ENCODE measurements at regions not wholly inside any gene's neighbourhood (a gene's known extent, or its start where the extent isn't known, plus 50 kb on each side); places are given as distances from the start of the nearest gene placed in this dataset.

DNA sequence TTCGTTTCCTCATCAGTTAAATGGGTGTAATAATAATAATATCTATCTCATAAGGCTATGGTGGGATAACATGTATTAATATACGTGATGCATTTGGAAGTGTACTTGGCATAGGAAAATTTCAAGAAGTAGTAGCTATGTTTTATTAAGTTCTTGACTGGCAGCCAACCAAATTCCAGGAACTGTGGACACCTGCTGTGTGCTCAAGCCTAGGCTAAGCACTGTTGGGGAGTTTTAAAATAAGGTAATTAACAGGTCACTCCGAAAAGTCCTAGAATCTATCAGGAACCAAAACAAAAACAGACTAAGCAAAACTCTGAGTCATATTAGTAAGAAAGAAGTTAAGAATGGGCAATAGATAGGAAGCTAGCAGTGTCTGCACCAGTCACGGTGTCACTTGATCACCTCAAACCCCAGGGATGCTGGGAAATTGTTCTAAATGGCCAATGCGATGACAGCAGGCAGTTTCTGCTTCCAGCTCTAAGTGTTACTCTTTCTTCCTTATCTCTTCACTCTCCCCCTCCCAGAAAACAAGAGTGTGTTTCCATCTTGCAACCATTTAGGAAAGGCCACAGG is 92.0 kb upstream of the GDF10 start:
- DNase-seq (ENCODE audit: low read depth, low spot score) (no peak), ATAC-seq (no peak)
- intact Hi-C loops (cut with micrococcal nuclease; ENCODE audit: unreplicated experiment) (no loop called here), in situ Hi-C loops (cut with HindIII; ENCODE audit: low pct_unique_long_range_greater_than_20kb, low sequenced_read_pairs) (no loop called here)
- no peak overlapping the region for H3K27ac ChIP-seq (ENCODE audit: low read length)
- ChIA-PET CTCF (no interaction called here), POLR2A (no interaction called here)
- no peaks in the 10 kb centered on the region; the same call in 1 of the 2 replicates for H3K27me3 ChIP-seq (ENCODE audit: control insufficient read depth, insufficient read depth, low read length)
- H3K4me3 ChIP-seq (ENCODE audit: low read depth in 2 of 2, low read length in 2 of 2) = no peak overlapping the region
- no peaks in the 10 kb centered on the region for H3K4me1 ChIP-seq (ENCODE audit: control insufficient read depth, insufficient read depth, low read length)
- H3K36me3 ChIP-seq (ENCODE audit: control insufficient read depth, insufficient read depth, low read length) = no peaks in the 10 kb centered on the region
- no TSS peak for BruUV-seq (replicated peaks)
- TF ChIP-seq POLR2AphosphoS5 (IDR thresholded peaks at IDR 0.05; ENCODE audit: low read depth, low read length) (no peak), REST (IDR thresholded peaks at IDR 0.05; ENCODE audit: insufficient read depth in 1 of 2, low read depth in 2 of 2, low read length in 1 of 2) (no peak), SIN3A (IDR thresholded peaks at IDR 0.05; ENCODE audit: borderline replicate concordance, insufficient read depth, low read depth, low read length) (no peak), TCF7L2 (IDR thresholded peaks at IDR 0.05; ENCODE audit: low read depth, low read length) (no peak)
- TF ChIP-seq, protein P1, sequence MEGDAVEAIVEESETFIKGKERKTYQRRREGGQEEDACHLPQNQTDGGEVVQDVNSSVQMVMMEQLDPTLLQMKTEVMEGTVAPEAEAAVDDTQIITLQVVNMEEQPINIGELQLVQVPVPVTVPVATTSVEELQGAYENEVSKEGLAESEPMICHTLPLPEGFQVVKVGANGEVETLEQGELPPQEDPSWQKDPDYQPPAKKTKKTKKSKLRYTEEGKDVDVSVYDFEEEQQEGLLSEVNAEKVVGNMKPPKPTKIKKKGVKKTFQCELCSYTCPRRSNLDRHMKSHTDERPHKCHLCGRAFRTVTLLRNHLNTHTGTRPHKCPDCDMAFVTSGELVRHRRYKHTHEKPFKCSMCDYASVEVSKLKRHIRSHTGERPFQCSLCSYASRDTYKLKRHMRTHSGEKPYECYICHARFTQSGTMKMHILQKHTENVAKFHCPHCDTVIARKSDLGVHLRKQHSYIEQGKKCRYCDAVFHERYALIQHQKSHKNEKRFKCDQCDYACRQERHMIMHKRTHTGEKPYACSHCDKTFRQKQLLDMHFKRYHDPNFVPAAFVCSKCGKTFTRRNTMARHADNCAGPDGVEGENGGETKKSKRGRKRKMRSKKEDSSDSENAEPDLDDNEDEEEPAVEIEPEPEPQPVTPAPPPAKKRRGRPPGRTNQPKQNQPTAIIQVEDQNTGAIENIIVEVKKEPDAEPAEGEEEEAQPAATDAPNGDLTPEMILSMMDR (IDR thresholded peaks at IDR 0.05) = no peak
- H3K9me3 ChIP-seq (ENCODE audit: control insufficient read depth, insufficient read depth, low read depth, low read length) = peaks cover 3% of the 10 kb centered on the region; the same call in 1 of the 2 replicates

DNA sequence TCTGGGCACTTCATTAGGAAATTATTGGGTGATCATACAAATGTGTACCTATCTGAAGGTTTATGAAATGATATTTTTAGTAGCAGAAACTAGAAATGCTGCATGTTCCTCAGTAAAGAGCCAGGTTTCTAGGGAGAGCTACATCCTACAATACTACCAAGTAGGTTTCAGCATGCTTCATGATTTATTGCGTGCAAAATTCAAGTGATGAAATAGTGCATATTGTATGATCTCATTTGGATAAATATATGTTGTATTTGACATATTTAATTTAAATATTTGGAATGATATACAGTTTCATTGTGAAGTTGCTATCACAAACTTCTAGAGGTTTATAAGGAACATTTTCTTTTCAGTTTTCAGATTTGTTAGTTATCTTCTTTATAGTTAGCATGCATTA is 90.5 kb upstream of the GDF10 start:
- no peaks in the 10 kb centered on the region for H3K4me1 ChIP-seq (ENCODE audit: control insufficient read depth, insufficient read depth, low read length)
- H3K36me3 ChIP-seq (ENCODE audit: control insufficient read depth, insufficient read depth, low read length) = no peaks in the 10 kb centered on the region
- ChIA-PET CTCF (no interaction called here), POLR2A (no interaction called here)
- no peak for TF ChIP-seq SIN3A (IDR thresholded peaks at IDR 0.05; ENCODE audit: borderline replicate concordance, insufficient read depth, low read depth, low read length)
- TF ChIP-seq TCF7L2 (IDR thresholded peaks at IDR 0.05; ENCODE audit: low read depth, low read length) = no peak
- no peak for TF ChIP-seq POLR2AphosphoS5 (IDR thresholded peaks at IDR 0.05; ENCODE audit: low read depth, low read length)
- TF ChIP-seq REST (IDR thresholded peaks at IDR 0.05; ENCODE audit: insufficient read depth in 1 of 2, low read depth in 2 of 2, low read length in 1 of 2) = no peak
- TF ChIP-seq, protein P1 (IDR thresholded peaks at IDR 0.05) = no peak
- no peak for DNase-seq (ENCODE audit: low read depth, low spot score)
- no peaks in the 10 kb centered on the region; the same call in 1 of the 2 replicates for H3K27me3 ChIP-seq (ENCODE audit: control insufficient read depth, insufficient read depth, low read length)
- intact Hi-C loops (cut with micrococcal nuclease; ENCODE audit: unreplicated experiment) (no loop called here), in situ Hi-C loops (cut with HindIII; ENCODE audit: low pct_unique_long_range_greater_than_20kb, low sequenced_read_pairs) (no loop called here)
- no peak for ATAC-seq
- no peak overlapping the region for H3K4me3 ChIP-seq (ENCODE audit: low read depth in 2 of 2, low read length in 2 of 2)
- no TSS peak for BruUV-seq (replicated peaks)
- H3K27ac ChIP-seq (ENCODE audit: low read length) = no peak overlapping the region
- H3K9me3 ChIP-seq (ENCODE audit: control insufficient read depth, insufficient read depth, low read depth, low read length) = peaks cover 3% of the 10 kb centered on the region; the same call in 1 of the 2 replicates
